ENCODE measurements at regions not wholly inside any gene's neighbourhood (a gene's known extent, or its start where the extent isn't known, plus 50 kb on each side); places are given as distances from the start of the nearest gene placed in this dataset.
"Not testable (repeated sequence)": the region's sequence is repeated elsewhere in the genome, so short reads cannot be mapped to it uniquely, and the experiment has no call there.

GRCh38 chr7:152914845-152915102 is 155.2 kb downstream of the ACTR3B start:
- TF ChIP-seq EZH2 (IDR thresholded peaks at IDR 0.05; ENCODE audit: borderline replicate concordance, insufficient read depth, low read length, poor library complexity, severe bottlenecking); CTCF (IDR thresholded peaks at IDR 0.05; ENCODE audit: poor library complexity, severe bottlenecking); REST (IDR thresholded peaks at IDR 0.05; ENCODE audit: borderline replicate concordance): not testable (repeated sequence)
